ENCODE measurements at regions not wholly inside any gene's neighbourhood (a gene's known extent, or its start where the extent isn't known, plus 50 kb on each side); places are given as distances from the start of the nearest gene placed in this dataset.

DNA sequence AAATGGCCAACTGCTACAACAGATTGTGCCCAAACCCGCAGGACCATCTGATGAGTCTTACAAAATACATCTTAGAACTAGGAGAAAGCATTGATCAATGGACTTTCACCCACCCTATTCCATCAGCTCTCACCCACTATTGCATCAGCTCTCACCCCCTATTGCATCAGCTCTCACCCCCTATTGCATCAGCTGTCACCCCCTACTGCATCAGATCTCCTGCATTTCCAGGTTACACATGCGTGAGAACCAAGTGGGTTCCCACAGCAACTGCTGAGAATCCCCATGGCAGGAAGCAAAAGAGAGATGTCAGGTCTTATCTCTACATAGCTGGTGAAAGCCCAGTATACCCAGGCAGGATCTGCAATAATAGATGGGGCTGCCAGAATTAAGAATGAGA, 533.5 kb downstream of the LTN1 start:
- TF ChIP-seq, protein P1, sequence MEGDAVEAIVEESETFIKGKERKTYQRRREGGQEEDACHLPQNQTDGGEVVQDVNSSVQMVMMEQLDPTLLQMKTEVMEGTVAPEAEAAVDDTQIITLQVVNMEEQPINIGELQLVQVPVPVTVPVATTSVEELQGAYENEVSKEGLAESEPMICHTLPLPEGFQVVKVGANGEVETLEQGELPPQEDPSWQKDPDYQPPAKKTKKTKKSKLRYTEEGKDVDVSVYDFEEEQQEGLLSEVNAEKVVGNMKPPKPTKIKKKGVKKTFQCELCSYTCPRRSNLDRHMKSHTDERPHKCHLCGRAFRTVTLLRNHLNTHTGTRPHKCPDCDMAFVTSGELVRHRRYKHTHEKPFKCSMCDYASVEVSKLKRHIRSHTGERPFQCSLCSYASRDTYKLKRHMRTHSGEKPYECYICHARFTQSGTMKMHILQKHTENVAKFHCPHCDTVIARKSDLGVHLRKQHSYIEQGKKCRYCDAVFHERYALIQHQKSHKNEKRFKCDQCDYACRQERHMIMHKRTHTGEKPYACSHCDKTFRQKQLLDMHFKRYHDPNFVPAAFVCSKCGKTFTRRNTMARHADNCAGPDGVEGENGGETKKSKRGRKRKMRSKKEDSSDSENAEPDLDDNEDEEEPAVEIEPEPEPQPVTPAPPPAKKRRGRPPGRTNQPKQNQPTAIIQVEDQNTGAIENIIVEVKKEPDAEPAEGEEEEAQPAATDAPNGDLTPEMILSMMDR (IDR thresholded peaks at IDR 0.05; ENCODE audit: low read depth, low read length, poor library complexity, severe bottlenecking), result no peak
- no peak for TF ChIP-seq EZH2phosphoT487 (IDR thresholded peaks at IDR 0.05; ENCODE audit: borderline replicate concordance, low read length)
